HCT116 (cell line): ENCODE measurements at regions not wholly inside any gene's neighbourhood (a gene's known extent, or its start where the extent isn't known, plus 50 kb on each side); places are given as distances from the start of the nearest gene placed in this dataset.

Source experiments
- ATAC-seq: fragments of 200-7000 bp; cut with Tn5 transposase; 2 replicates; pipeline ENCODE4 v1.9.1; 2020; ENCODE audit warnings: mild to moderate bottlenecking, moderate library complexity
- BruUV-seq: library from RNA; stranded (reverse); fragments of 400-500 nt; replicated peaks from 2 replicates; lab custom pipeline; 2021; lab: Mats Ljungman, UMichigan
- CTCF ChIA-PET: fragments of 300-600 bp; sonication (Branson Sonifier 250); formaldehyde crosslinking; loops from one replicate; lab custom pipeline; 2021; ENCODE audit warnings: antibody characterized with exemption; lab: Charles Lee
- POLR2A ChIA-PET: fragments of 300-600, 350-600 bp; sonication (Branson Sonifier 250); formaldehyde crosslinking; loops from one replicate; lab custom pipeline; 2021; ENCODE audit warnings: antibody characterized with exemption; lab: Charles Lee
- RAD21 ChIA-PET, 2 experiments: fragments of 300-600 bp; sonication (Branson Sonifier 250); formaldehyde crosslinking; loops; one replicate each; lab custom pipeline; 2023; ENCODE audit warnings: low total read pairs in 2 of 2; ENCODE audit not compliant: uncharacterized antibody in 2 of 2, unreplicated experiment in 2 of 2, low non-redundant PET in 1 of 2; lab: Charles Lee
- DNase-seq: peaks from one replicate; pipeline ENCODE4 v3.0.0-alpha.2; 2010; ENCODE audit warnings: low read depth, low spot score
- H2AFZ ChIP-seq: fragments of 200-600 bp; shearing (Covaris generic), sonication (generic); 2 replicates; pipeline ENCODE4 v1.6.1; 2017; ENCODE audit warnings: low read depth, mixed run types, mixed read lengths, antibody characterized with exemption, low read length; ENCODE audit not compliant: poor library complexity, severe bottlenecking
- H3K27ac ChIP-seq: 2 replicates; pipeline ENCODE4 v1.5.1; 2012; ENCODE audit warnings: low read depth, low read length
- H3K27me3 ChIP-seq: fragments of 200-600 bp; sonication (generic); 2 replicates; pipeline ENCODE4 v1.6.1; 2016; ENCODE audit warnings: mixed run types, low read length, mixed read lengths; ENCODE audit not compliant: insufficient read depth
- H3K36me3 ChIP-seq, 2 experiments: fragments of 200-500 bp in 1 of 2; fragments of 200-600 bp in 1 of 2; sonication (Bioruptor generic) in 1 of 2; sonication (generic) in 1 of 2; 2 replicates each; pipeline versions ENCODE4 v1.5.1 to v1.6.1; 2014 to 2016; ENCODE audit warnings: low read length in 2 of 2, inconsistent platforms in 1 of 2, mixed read lengths in 1 of 2, mixed run types in 1 of 2; ENCODE audit not compliant: insufficient read depth in 2 of 2, control insufficient read depth in 1 of 2
- H3K4me1 ChIP-seq, 2 experiments: fragments of 200-600 bp in 1 of 2; sonication (generic) in 1 of 2; 2 replicates each; pipeline versions ENCODE4 v1.5.1 to v1.6.1; 2012 to 2017; ENCODE audit warnings: low read length in 2 of 2, inconsistent platforms in 1 of 2, mild to moderate bottlenecking in 1 of 2, mixed read lengths in 1 of 2, mixed run types in 1 of 2, moderate library complexity in 1 of 2; ENCODE audit not compliant: insufficient read depth in 2 of 2, control insufficient read depth in 1 of 2
- H3K4me2 ChIP-seq: fragments of 200-600 bp; sonication (generic); 2 replicates; pipeline ENCODE4 v1.6.1; 2017; ENCODE audit warnings: mixed run types, low read length, mixed read lengths
- H3K4me3 ChIP-seq, 2 experiments: fragments of 200-600 bp in 1 of 2; sonication (generic) in 1 of 2; replicated peaks in 1 of 2; 2 replicates each; pipeline ENCODE4 v1.5.1; 2011 to 2016; ENCODE audit warnings: low read length in 2 of 2, control low read depth in 1 of 2, low read depth in 1 of 2, mild to moderate bottlenecking in 1 of 2, mixed read lengths in 1 of 2, mixed run types in 1 of 2
- H3K79me2 ChIP-seq: fragments of 200-600 bp; sonication (generic); 2 replicates; pipeline ENCODE4 v1.6.1; 2017; ENCODE audit warnings: mild to moderate bottlenecking, mixed run types, low read length, moderate library complexity, mixed read lengths; ENCODE audit not compliant: insufficient read depth
- H3K9ac ChIP-seq: fragments of 200-600 bp; sonication (generic); 2 replicates; pipeline ENCODE4 v1.6.1; 2016; ENCODE audit warnings: low read length, mixed read lengths
- H3K9me2 ChIP-seq: fragments of 200-600 bp; sonication (generic), shearing (Covaris generic); 2 replicates; pipeline ENCODE4 v1.6.1; 2017; ENCODE audit warnings: mixed run types, mild to moderate bottlenecking, moderate library complexity; ENCODE audit not compliant: insufficient read depth
- H3K9me3 ChIP-seq, 2 experiments: fragments of 200-500 bp in 1 of 2; fragments of 200-600 bp in 1 of 2; sonication (Bioruptor generic) in 1 of 2; sonication (generic) in 1 of 2; 2 replicates each; pipeline ENCODE4 v1.6.1; 2014 to 2017; ENCODE audit warnings: low read length in 2 of 2, mixed read lengths in 2 of 2, inconsistent platforms in 1 of 2, low read depth in 1 of 2, mild to moderate bottlenecking in 1 of 2, mixed run types in 1 of 2, moderate library complexity in 1 of 2; ENCODE audit not compliant: control insufficient read depth in 1 of 2, insufficient read depth in 1 of 2
- H4K20me1 ChIP-seq: fragments of 200-600 bp; sonication (generic), shearing (Covaris generic); 2 replicates; pipeline ENCODE4 v1.6.1; 2017; ENCODE audit warnings: mixed run types, mild to moderate bottlenecking, moderate library complexity; ENCODE audit not compliant: insufficient read depth
- CEBPB ChIP-seq: IDR thresholded peaks from 2 replicates; pipeline ENCODE4 v1.6.1; 2012; ENCODE audit warnings: low read depth
- CTCF ChIP-seq, 3 experiments: fragments of 200-600 bp in 1 of 3; sonication (generic) in 1 of 3; IDR thresholded peaks in 2 of 3; conservative IDR thresholded peaks in 1 of 3; 2 replicates each; pipeline ENCODE4 v1.5.1; 2012 to 2017; ENCODE audit warnings: low read depth in 2 of 3, low read length in 2 of 3, antibody characterized with exemption in 1 of 3, borderline replicate concordance in 1 of 3, control low read depth in 1 of 3, mild to moderate bottlenecking in 1 of 3, mixed read lengths in 1 of 3, mixed run types in 1 of 3, moderate library complexity in 1 of 3; ENCODE audit not compliant: insufficient read depth in 1 of 3
- EGR1 ChIP-seq: IDR thresholded peaks from 2 replicates; pipeline ENCODE4 v1.6.1; 2012; ENCODE audit warnings: low read depth
- ELF1 ChIP-seq: IDR thresholded peaks from 2 replicates; pipeline ENCODE4 v1.6.1; 2012; ENCODE audit warnings: low read depth, borderline replicate concordance
- EZH2 ChIP-seq: fragments of 200-600 bp; sonication (generic); IDR thresholded peaks from 2 replicates; pipeline ENCODE4 v1.6.1; 2017; ENCODE audit warnings: antibody characterized with exemption, mixed run types
- EZH2phosphoT487 ChIP-seq: fragments of 200-600 bp; IDR thresholded peaks from 2 replicates; pipeline ENCODE4 v1.6.1; 2018; ENCODE audit warnings: antibody characterized with exemption, borderline replicate concordance
- JUND ChIP-seq: IDR thresholded peaks from 2 replicates; pipeline ENCODE4 v1.6.1; 2012
- POLR2A ChIP-seq: IDR thresholded peaks from 2 replicates; pipeline ENCODE4 v1.7.0; 2011; ENCODE audit warnings: borderline replicate concordance; ENCODE audit not compliant: insufficient read depth, insufficient read length; ENCODE audit errors: extremely low read depth
- RAD21 ChIP-seq: IDR thresholded peaks from 2 replicates; pipeline ENCODE4 v1.6.1; 2012; ENCODE audit warnings: low read depth, mild to moderate bottlenecking
- SIN3A ChIP-seq: IDR thresholded peaks from 2 replicates; pipeline ENCODE4 v1.6.1; 2012; ENCODE audit warnings: low read depth
- SP1 ChIP-seq: IDR thresholded peaks from 2 replicates; pipeline ENCODE4 v1.6.1; 2012; ENCODE audit warnings: low read depth
- SRF ChIP-seq: IDR thresholded peaks from 2 replicates; pipeline ENCODE4 v1.6.1; 2012; ENCODE audit warnings: low read depth
- TCF7L2 ChIP-seq: IDR thresholded peaks from 2 replicates; pipeline ENCODE4 v1.7.0; 2011; ENCODE audit warnings: borderline replicate concordance, inconsistent platforms; ENCODE audit not compliant: insufficient read depth, insufficient read length; ENCODE audit errors: extremely low read depth
- YY1 ChIP-seq: IDR thresholded peaks from 2 replicates; pipeline ENCODE4 v1.6.1; 2011; ENCODE audit warnings: low read length, low read depth, moderate library complexity, mild to moderate bottlenecking; ENCODE audit not compliant: insufficient replicate concordance; ENCODE audit errors: extremely low read depth
- ZBTB33 ChIP-seq: IDR thresholded peaks from 2 replicates; pipeline ENCODE4 v1.6.1; 2011; ENCODE audit warnings: mild to moderate bottlenecking, low read length, moderate library complexity; ENCODE audit not compliant: insufficient replicate concordance; ENCODE audit errors: extremely low read depth
- ZFX ChIP-seq: fragments of 450-650 bp; IDR thresholded peaks from 2 replicates; pipeline ENCODE4 v1.6.1; 2017
- intact Hi-C: fragments of 100-400 bp; cut with micrococcal nuclease; formaldehyde crosslinking; loops from 2 replicates; pipeline ENCODE4 v1.10.0; 2022
- TF ChIP-seq, protein P1 (sequence below): IDR thresholded peaks from 2 replicates; pipeline ENCODE4 v1.6.1; 2012
- TF ChIP-seq, protein P2 (sequence below): IDR thresholded peaks from 2 replicates; pipeline ENCODE4 v1.6.1; 2012; ENCODE audit warnings: low read depth
- TF ChIP-seq, protein P3 (sequence below): IDR thresholded peaks from 2 replicates; pipeline ENCODE4 v1.6.1; 2012

GRCh38 chr5:6831678-6832671, 118.7 kb downstream of the TENT4A start:
- no peak for DNase-seq
- no peaks in the 10 kb centered on the region for H4K20me1 ChIP-seq
- intact Hi-C loops: no loop called here
- ChIA-PET CTCF (no interaction called here), POLR2A (no interaction called here), RAD21 (no interaction called here)
- H3K27ac ChIP-seq: no peak overlapping the region
- no peak overlapping the region for H2AFZ ChIP-seq
- H3K9ac ChIP-seq: no peak overlapping the region
- H3K4me1 ChIP-seq: no peaks in the 10 kb centered on the region
- no peak for ATAC-seq
- TF ChIP-seq EZH2phosphoT487 (no peak), SIN3A (no peak), CTCF (IDR thresholded peaks at IDR 0.05 in 2 of 3, conservative IDR thresholded peaks at IDR 0.05 in 1 of 3; ENCODE audit: borderline replicate concordance in 1 of 3, insufficient read depth in 1 of 3, low read depth in 2 of 3, low read length in 2 of 3) (no peak), POLR2A (no peak), ZBTB33 (no peak), YY1 (no peak), SP1 (no peak), EZH2 (no peak), ZFX (no peak), TCF7L2 (no peak), SRF (no peak), ELF1 (no peak), CEBPB (no peak), JUND (no peak), EGR1 (no peak), RAD21 (no peak)
- TF ChIP-seq, protein P1, sequence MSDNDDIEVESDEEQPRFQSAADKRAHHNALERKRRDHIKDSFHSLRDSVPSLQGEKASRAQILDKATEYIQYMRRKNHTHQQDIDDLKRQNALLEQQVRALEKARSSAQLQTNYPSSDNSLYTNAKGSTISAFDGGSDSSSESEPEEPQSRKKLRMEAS: no peak
- TF ChIP-seq, protein P2, sequence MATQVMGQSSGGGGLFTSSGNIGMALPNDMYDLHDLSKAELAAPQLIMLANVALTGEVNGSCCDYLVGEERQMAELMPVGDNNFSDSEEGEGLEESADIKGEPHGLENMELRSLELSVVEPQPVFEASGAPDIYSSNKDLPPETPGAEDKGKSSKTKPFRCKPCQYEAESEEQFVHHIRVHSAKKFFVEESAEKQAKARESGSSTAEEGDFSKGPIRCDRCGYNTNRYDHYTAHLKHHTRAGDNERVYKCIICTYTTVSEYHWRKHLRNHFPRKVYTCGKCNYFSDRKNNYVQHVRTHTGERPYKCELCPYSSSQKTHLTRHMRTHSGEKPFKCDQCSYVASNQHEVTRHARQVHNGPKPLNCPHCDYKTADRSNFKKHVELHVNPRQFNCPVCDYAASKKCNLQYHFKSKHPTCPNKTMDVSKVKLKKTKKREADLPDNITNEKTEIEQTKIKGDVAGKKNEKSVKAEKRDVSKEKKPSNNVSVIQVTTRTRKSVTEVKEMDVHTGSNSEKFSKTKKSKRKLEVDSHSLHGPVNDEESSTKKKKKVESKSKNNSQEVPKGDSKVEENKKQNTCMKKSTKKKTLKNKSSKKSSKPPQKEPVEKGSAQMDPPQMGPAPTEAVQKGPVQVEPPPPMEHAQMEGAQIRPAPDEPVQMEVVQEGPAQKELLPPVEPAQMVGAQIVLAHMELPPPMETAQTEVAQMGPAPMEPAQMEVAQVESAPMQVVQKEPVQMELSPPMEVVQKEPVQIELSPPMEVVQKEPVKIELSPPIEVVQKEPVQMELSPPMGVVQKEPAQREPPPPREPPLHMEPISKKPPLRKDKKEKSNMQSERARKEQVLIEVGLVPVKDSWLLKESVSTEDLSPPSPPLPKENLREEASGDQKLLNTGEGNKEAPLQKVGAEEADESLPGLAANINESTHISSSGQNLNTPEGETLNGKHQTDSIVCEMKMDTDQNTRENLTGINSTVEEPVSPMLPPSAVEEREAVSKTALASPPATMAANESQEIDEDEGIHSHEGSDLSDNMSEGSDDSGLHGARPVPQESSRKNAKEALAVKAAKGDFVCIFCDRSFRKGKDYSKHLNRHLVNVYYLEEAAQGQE: no peak
- TF ChIP-seq, protein P3, sequence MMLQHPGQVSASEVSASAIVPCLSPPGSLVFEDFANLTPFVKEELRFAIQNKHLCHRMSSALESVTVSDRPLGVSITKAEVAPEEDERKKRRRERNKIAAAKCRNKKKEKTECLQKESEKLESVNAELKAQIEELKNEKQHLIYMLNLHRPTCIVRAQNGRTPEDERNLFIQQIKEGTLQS: no peak
- no TSS peak for BruUV-seq
- no peak overlapping the region for H3K4me2 ChIP-seq
- peaks cover 6 to 9% of the 10 kb centered on the region in 2 experiments; a peak in 3 of 4 replicates for H3K9me3 ChIP-seq
- no peaks in the 10 kb centered on the region for H3K27me3 ChIP-seq
- no peaks in the 10 kb centered on the region for H3K36me3 ChIP-seq
- no peak overlapping the region for H3K4me3 ChIP-seq
- H3K79me2 ChIP-seq: no peaks in the 10 kb centered on the region
- H3K9me2 ChIP-seq: no peaks in the 10 kb centered on the region
